KBM-7 (cell line): ENCODE measurements at regions not wholly inside any gene's neighbourhood (a gene's known extent, or its start where the extent isn't known, plus 50 kb on each side); places are given as distances from the start of the nearest gene placed in this dataset.
"Not testable (repeated sequence)": the region's sequence is repeated elsewhere in the genome, so short reads cannot be mapped to it uniquely, and the experiment has no call there.

ENCODE experiments used
- DNase-seq: peaks from one replicate; pipeline ENCODE4 v3.0.0-alpha.2; 2015
- in situ Hi-C: fragments of 300-500 bp; cut with MboI; formaldehyde crosslinking; loops from 2 replicates; pipeline ENCODE4 v1.14.3; 2020; ENCODE audit warnings: low sequenced_read_pairs, low pct_unique_long_range_greater_than_20kb, mixed read lengths

GRCh38 chr1:193437333-193437732, 250.9 kb upstream of the B3GALT2 start:
- DNase-seq, in situ Hi-C loops: not testable (repeated sequence)

- in situ Hi-C loops = no loop called here
Observed at GRCh38 chr1:193435781-193436180, 249.4 kb upstream of the B3GALT2 start.

GRCh38 chr1:193434319-193434718, 247.9 kb upstream of the B3GALT2 start:
- in situ Hi-C loops = no loop called here
- DNase-seq = no peak

More at GRCh38 chr1:193435781-193436180, 249.4 kb upstream of the B3GALT2 start:
- peak; percentile 36 for DNase-seq

- in situ Hi-C loops = no loop called here
- DNase-seq = no peak
Observed at GRCh38 chr1:193433599-193433998, 247.2 kb upstream of the B3GALT2 start.

DNA sequence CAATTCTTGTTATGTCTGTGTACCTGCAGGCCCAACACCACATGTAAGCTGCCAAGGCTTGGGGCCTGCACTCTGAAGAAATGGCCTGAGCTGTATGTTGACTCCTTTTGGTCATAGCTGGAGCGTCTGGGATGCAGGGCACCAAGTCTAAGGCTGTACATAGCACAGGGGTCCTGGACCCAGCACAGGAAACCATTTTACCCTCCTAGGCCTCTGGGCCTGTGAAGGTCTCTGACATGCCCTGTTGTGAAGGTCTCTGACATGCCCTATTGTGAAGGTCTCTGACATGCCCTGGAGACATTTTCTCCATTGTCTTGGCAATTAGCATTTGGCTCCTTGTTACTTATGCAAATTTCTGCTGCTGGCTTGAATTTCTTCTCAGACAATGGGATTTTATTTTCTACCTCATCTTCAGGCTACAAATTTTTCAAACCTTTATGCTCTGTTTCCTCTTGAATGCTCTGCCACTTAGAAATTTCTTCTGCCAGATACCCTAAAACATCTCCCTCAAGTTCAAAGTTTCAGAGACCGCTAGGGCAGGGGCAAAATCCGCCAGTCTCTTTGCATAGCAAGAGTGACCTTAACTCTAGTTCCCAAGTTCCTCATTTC, 246.7 kb upstream of the B3GALT2 start:
- in situ Hi-C loops = no loop called here
- no peak for DNase-seq

- no peak for DNase-seq
- in situ Hi-C loops = no loop called here
Observed at GRCh38 chr1:193431265-193431977, 245.0 kb upstream of the B3GALT2 start.

GRCh38 chr1:193427524-193427923, 241.1 kb upstream of the B3GALT2 start:
- in situ Hi-C loops = no loop called here
- no peak for DNase-seq

DNA sequence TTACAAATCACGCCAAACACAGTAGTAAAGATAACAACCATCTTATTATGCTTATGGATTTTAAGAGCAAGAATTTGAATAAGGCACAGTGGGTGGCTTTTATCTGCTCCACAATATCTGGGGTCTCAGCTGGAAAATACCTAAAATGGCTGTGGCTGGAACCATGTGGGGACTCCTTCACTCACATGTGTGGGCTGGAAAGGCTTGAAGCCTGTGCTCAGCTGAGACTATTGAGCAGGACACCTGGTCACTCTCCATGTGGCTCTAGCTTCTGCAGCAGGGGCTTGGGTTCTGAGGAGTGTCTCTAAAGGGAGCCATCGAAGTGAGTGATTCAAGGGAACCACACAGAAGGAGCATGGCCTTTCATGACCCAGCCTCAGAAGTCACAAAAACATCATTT, 239.6 kb upstream of the B3GALT2 start:
- no peak for DNase-seq
- in situ Hi-C loops = no loop called here

- no peak for DNase-seq
- in situ Hi-C loops = no loop called here
Observed at GRCh38 chr1:193421487-193421886, 235.1 kb upstream of the B3GALT2 start.

DNA sequence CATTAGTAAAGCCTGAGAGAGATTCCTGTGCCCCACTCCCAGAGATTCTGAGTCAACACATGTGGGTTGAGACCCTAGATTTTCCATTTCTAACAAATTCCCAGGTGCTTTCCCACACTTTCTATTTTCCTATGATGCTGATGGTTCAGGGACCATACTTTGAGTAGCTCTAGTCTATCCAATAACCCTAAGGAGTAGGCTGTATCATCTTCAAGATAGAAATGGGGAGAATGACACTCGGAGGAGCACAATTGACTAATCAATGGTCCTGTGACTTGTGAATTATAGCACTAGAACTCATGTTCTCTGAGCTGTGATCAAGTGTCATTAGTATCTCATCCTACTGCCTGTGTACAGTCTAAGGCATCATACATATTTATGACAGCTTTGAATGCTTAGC, 232.9 kb upstream of the B3GALT2 start:
- DNase-seq = no peak
- in situ Hi-C loops = no loop called here

DNA sequence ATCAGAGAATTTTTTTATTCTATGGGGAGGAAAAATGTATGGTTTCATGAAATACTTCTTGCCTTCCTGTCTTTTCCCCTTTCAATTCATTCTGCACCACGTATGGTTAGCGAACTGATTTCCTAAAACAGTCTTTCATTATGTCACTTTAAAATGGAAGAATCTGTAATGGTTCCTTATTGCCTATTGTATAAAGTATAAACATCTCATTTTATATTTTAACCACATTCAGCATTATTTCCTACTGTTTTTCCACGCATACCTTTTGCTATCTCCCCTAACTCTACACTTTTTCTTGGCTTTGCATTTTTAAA, 232.3 kb upstream of the B3GALT2 start:
- in situ Hi-C loops = no loop called here
- no peak for DNase-seq

DNA sequence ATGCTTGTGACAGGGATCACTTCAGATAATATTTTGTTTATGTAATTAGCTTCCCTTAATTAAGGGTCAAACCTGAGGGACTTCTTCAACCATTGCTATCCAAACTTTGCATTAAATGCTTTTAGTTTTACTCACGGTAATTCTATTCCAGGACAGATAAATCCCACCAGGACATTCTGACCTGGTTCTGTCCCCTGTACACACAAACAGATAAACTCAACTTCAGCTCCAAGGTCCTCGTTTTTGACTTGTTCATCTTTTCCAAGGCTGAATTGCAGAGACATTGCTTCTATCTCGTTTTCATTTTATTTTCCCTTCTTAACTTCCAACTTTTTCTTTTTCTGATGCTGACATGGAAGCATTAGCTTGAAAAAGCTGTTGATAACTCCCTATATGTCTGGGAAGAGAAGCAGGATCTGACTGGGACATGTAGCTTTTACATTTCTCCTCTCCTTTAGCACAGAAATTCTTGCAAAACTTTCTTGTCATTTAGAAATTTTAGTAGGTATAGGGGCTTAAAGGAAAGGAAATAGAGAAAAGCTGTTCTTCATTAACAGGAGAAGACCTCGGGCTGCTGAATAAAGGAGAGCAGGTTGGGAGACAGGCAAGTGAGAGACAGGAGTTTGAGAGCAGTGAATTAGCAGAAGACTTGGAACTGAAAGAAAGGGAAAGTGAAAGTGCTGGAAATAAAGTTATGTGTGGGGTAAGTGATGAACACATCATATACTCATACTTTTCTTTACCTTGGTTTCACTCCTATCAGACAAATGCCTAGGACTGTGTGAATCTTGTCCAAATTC, 231.7 kb upstream of the B3GALT2 start:
- in situ Hi-C loops = no loop called here
- peak; percentile 58 for DNase-seq

GRCh38 chr1:193417403-193417802, 231.0 kb upstream of the B3GALT2 start:
- in situ Hi-C loops = no loop called here

GRCh38 chr1:193416226-193417024, 230.0 kb upstream of the B3GALT2 start:
- no peak for DNase-seq
- in situ Hi-C loops = no loop called here

More at GRCh38 chr1:193417403-193417802, 231.0 kb upstream of the B3GALT2 start:
- DNase-seq = peak; percentile 46

GRCh38 chr1:193415256-193415655, 228.8 kb upstream of the B3GALT2 start:
- no peak for DNase-seq
- in situ Hi-C loops = no loop called here

GRCh38 chr1:193413376-193413775, 227.0 kb upstream of the B3GALT2 start:
- no peak for DNase-seq
- in situ Hi-C loops = no loop called here

- no peak for DNase-seq
- in situ Hi-C loops = no loop called here
Observed at GRCh38 chr1:193412748-193413147, 226.3 kb upstream of the B3GALT2 start.

GRCh38 chr1:193411714-193412113, 225.3 kb upstream of the B3GALT2 start:
- DNase-seq = no peak
- in situ Hi-C loops = no loop called here

GRCh38 chr1:193411215-193411614, 224.8 kb upstream of the B3GALT2 start:
- in situ Hi-C loops = no loop called here
- no peak for DNase-seq
